Panc1 (cell line): ENCODE measurements at regions not wholly inside any gene's neighbourhood (a gene's known extent, or its start where the extent isn't known, plus 50 kb on each side); places are given as distances from the start of the nearest gene placed in this dataset.
A peak's percentile ranks its signal among the peaks of the same experiment; 100 is the strongest.

Experiments
- ATAC-seq: fragments of 200-7000 bp; cut with Tn5 transposase; 2 replicates; pipeline ENCODE4 v1.9.1; 2020; ENCODE audit warnings: mild to moderate bottlenecking, moderate library complexity
- BruUV-seq: library from RNA; stranded (reverse); fragments of 400-500 nt; replicated peaks from 2 replicates; lab custom pipeline; 2021; lab: Mats Ljungman, UMichigan
- CTCF ChIA-PET: fragments of 300-600 bp; sonication (Branson Sonifier 250); formaldehyde crosslinking; loops from one replicate; lab custom pipeline; 2022; ENCODE audit warnings: antibody characterized with exemption; lab: Charles Lee
- POLR2A ChIA-PET: fragments of 300-600 bp; sonication (Branson Sonifier 250); formaldehyde crosslinking; loops from one replicate; lab custom pipeline; 2022; ENCODE audit warnings: antibody characterized with exemption; lab: Charles Lee
- DNase-seq: peaks from one replicate; pipeline ENCODE4 v3.0.0-alpha.2; 2010; ENCODE audit warnings: low read depth, low spot score
- H3K27ac ChIP-seq: 2 replicates; pipeline ENCODE4 v1.5.1; 2011; ENCODE audit warnings: mild to moderate bottlenecking, low read length, inconsistent platforms
- H3K27me3 ChIP-seq: fragments of 200-500 bp; sonication (Bioruptor generic); 2 replicates; pipeline ENCODE4 v1.6.0; 2014; ENCODE audit warnings: low read length, inconsistent platforms; ENCODE audit not compliant: control insufficient read depth, insufficient read depth
- H3K36me3 ChIP-seq: fragments of 200-500 bp; sonication (Bioruptor generic); 2 replicates; pipeline ENCODE4 v1.5.1; 2014; ENCODE audit warnings: inconsistent platforms, mild to moderate bottlenecking, low read length, moderate library complexity; ENCODE audit not compliant: control insufficient read depth, insufficient read depth
- H3K4me1 ChIP-seq: 2 replicates; pipeline ENCODE4 v1.5.1; 2011; ENCODE audit warnings: inconsistent platforms, mild to moderate bottlenecking, low read length, moderate library complexity; ENCODE audit not compliant: control insufficient read depth, insufficient read depth
- H3K4me3 ChIP-seq, 2 experiments: 2 replicates each; pipeline ENCODE4 v1.5.1; 2011 to 2012; ENCODE audit warnings: low read depth in 2 of 2, low read length in 2 of 2, mild to moderate bottlenecking in 2 of 2, inconsistent platforms in 1 of 2, moderate library complexity in 1 of 2
- H3K9me3 ChIP-seq: fragments of 200-500 bp; sonication (Bioruptor generic); 2 replicates; pipeline ENCODE4 v1.5.1; 2014; ENCODE audit warnings: low read depth, mild to moderate bottlenecking, inconsistent platforms, low read length, moderate library complexity; ENCODE audit not compliant: control insufficient read depth, insufficient read depth
- POLR2AphosphoS5 ChIP-seq: IDR thresholded peaks from 2 replicates; pipeline ENCODE4 v1.6.1; 2012; ENCODE audit warnings: mild to moderate bottlenecking, low read depth, low read length, moderate library complexity
- REST ChIP-seq, 2 experiments: IDR thresholded peaks; 2 replicates each; pipeline ENCODE4 v1.6.1; 2011 to 2012; ENCODE audit warnings: low read depth in 2 of 2, control low read depth in 1 of 2, low read length in 1 of 2, mild to moderate bottlenecking in 1 of 2, moderate library complexity in 1 of 2; ENCODE audit not compliant: insufficient read depth in 1 of 2
- SIN3A ChIP-seq: IDR thresholded peaks from 2 replicates; pipeline ENCODE4 v1.6.1; 2012; ENCODE audit warnings: low read depth, mild to moderate bottlenecking, low read length, moderate library complexity, borderline replicate concordance; ENCODE audit not compliant: insufficient read depth
- TCF7L2 ChIP-seq: IDR thresholded peaks from 2 replicates; pipeline ENCODE4 v1.6.1; 2011; ENCODE audit warnings: mild to moderate bottlenecking, low read depth, low read length, inconsistent platforms
- in situ Hi-C: cut with HindIII; loops from 2 replicates; pipeline ENCODE4 v1.10.0; 2016; ENCODE audit warnings: low sequenced_read_pairs, low pct_unique_long_range_greater_than_20kb
- intact Hi-C: fragments of 100-400 bp; cut with micrococcal nuclease; formaldehyde crosslinking; loops from one replicate; pipeline ENCODE4 v1.10.0; 2022; ENCODE audit not compliant: unreplicated experiment
- TF ChIP-seq, protein P1 (sequence below): fragments of 450-650 bp; IDR thresholded peaks from 2 replicates; pipeline ENCODE4 v1.5.1; 2017; ENCODE audit warnings: mild to moderate bottlenecking

- POLR2A ChIA-PET: no interaction called here
- CTCF ChIA-PET: no interaction called here
- in situ Hi-C loops (no loop called here), intact Hi-C loops (no loop called here)
- no peaks in the 10 kb centered on the region for H3K4me1 ChIP-seq
- ATAC-seq (no peak), DNase-seq (no peak)
- no peak overlapping the region for H3K27ac ChIP-seq
- no peak for TF ChIP-seq TCF7L2
- no peak for TF ChIP-seq REST (IDR thresholded peaks at IDR 0.05; ENCODE audit: insufficient read depth in 1 of 2, low read depth in 2 of 2, low read length in 1 of 2)
- no peak for TF ChIP-seq SIN3A
- TF ChIP-seq, protein P1, sequence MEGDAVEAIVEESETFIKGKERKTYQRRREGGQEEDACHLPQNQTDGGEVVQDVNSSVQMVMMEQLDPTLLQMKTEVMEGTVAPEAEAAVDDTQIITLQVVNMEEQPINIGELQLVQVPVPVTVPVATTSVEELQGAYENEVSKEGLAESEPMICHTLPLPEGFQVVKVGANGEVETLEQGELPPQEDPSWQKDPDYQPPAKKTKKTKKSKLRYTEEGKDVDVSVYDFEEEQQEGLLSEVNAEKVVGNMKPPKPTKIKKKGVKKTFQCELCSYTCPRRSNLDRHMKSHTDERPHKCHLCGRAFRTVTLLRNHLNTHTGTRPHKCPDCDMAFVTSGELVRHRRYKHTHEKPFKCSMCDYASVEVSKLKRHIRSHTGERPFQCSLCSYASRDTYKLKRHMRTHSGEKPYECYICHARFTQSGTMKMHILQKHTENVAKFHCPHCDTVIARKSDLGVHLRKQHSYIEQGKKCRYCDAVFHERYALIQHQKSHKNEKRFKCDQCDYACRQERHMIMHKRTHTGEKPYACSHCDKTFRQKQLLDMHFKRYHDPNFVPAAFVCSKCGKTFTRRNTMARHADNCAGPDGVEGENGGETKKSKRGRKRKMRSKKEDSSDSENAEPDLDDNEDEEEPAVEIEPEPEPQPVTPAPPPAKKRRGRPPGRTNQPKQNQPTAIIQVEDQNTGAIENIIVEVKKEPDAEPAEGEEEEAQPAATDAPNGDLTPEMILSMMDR: no peak
- no peak for TF ChIP-seq POLR2AphosphoS5
- peaks cover 21% of the 10 kb centered on the region for H3K27me3 ChIP-seq
- H3K4me3 ChIP-seq: no peak overlapping the region
- no TSS peak for BruUV-seq
- H3K9me3 ChIP-seq: no peaks in the 10 kb centered on the region
- H3K36me3 ChIP-seq: no peaks in the 10 kb centered on the region
These were observed 99.7 kb upstream of the STMND1 start for GRCh38 chr6:17002123-17002522.

- DNase-seq (no peak), ATAC-seq (no peak; the same call in 1 of the 2 replicates)
- CTCF ChIA-PET: interaction anchor here (0.6 kb wide), 1 partner anchor 682 kb away, joined by 5 read pairs; no protein-coding TSS in a partner anchor
- intact Hi-C loops: no loop called here
- Histone ChIP-seq H3K27ac (no peak overlapping the region), H3K4me1 (no peaks in the 10 kb centered on the region), H3K9me3 (no peaks in the 10 kb centered on the region), H3K36me3 (no peaks in the 10 kb centered on the region), H3K27me3 (peaks cover 20% of the 10 kb centered on the region), H3K4me3 (no peak overlapping the region)
- POLR2A ChIA-PET: no interaction called here
- in situ Hi-C loops: no loop called here
- TF ChIP-seq SIN3A: no peak
- TF ChIP-seq, protein P1: peak; percentile 40; the same call in 1 of the 2 replicates
- no TSS peak for BruUV-seq
These were observed 100.7 kb upstream of the STMND1 start for GRCh38 chr6:17001188-17001587.
